WERI-Rb-1 (cell line): ENCODE measurements at regions not wholly inside any gene's neighbourhood (a gene's known extent, or its start where the extent isn't known, plus 50 kb on each side); places are given as distances from the start of the nearest gene placed in this dataset.
"Not testable (repeated sequence)": the region's sequence is repeated elsewhere in the genome, so short reads cannot be mapped to it uniquely, and the experiment has no call there.

ENCODE experiments used
- DNase-seq: peaks from one replicate; pipeline ENCODE4 v3.0.0-alpha.2; 2020
- H3K27ac ChIP-seq: fragments of 250-450 bp; sonication (Bioruptor Pico); 2 replicates; pipeline ENCODE4 v1.5.1; 2020; ENCODE audit warnings: mild to moderate bottlenecking, moderate library complexity
- H3K27me3 ChIP-seq: fragments of 250-450 bp; sonication (Bioruptor Pico); 2 replicates; pipeline ENCODE4 v1.5.1; 2021; ENCODE audit warnings: mild to moderate bottlenecking, low read depth, moderate library complexity; ENCODE audit not compliant: insufficient read depth, severe bottlenecking
- H3K36me3 ChIP-seq: fragments of 250-450 bp; sonication (Bioruptor Pico); 2 replicates; pipeline ENCODE4 v1.5.1; 2020; ENCODE audit warnings: mild to moderate bottlenecking, moderate library complexity
- H3K4me3 ChIP-seq: 2 replicates; pipeline ENCODE4 v1.5.1; 2011; ENCODE audit warnings: low read depth, mild to moderate bottlenecking, control low read depth, low read length
- H3K9me3 ChIP-seq: fragments of 250-450 bp; sonication (Bioruptor Pico); 2 replicates; pipeline ENCODE4 v1.5.1; 2021; ENCODE audit warnings: mild to moderate bottlenecking, moderate library complexity; ENCODE audit not compliant: severe bottlenecking
- CTCF ChIP-seq: IDR thresholded peaks from 2 replicates; pipeline ENCODE4 v1.5.1; 2011; ENCODE audit warnings: low read depth, mild to moderate bottlenecking, control low read depth, inconsistent platforms, low read length

DNA sequence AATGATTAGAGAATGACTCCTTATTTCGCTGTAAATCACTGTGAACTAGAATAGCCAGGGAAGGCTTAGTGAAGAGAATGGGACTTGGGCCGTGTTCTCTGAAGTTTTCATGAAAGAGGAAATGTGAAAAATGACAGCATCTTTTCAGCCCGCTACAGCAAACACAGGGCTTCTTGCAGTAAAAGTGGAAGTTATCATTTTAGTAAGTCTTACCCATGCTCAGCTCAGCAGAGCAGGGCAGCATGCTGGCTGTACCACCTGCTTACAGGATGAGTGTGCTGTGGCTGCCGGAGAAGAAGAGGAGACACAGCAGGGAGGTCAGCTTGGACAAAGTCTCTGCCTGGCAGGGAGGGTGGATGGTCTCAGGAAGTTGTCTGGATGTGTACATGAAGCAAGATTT lies 300.7 kb upstream of the DLGAP1 start:
- no peak for TF ChIP-seq CTCF
- Histone ChIP-seq H3K4me3 (no peak overlapping the region), H3K27me3 (peaks cover 49% of the 10 kb centered on the region), H3K9me3 (no peaks in the 10 kb centered on the region), H3K36me3 (no peaks in the 10 kb centered on the region), H3K27ac (no peak overlapping the region)
- no peak for DNase-seq

DNA sequence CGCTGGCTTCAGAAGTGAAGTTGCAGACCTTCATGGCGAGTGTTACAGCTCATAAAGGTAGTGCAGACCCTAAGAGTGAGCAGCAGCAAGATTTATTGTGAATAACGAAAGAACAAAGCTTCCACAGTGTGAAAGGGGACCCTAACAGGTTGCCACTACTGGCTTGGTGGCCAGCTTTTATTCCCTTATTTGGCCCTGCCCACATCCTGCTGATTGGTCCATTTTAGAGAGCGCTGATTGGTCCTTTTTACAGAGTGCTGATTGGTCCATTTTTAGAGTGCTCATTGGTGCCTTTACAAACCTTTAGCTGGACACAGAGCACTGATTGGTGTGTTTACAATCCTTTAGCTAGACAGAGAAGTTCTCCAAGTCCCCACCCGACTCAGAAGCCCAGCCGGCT lies 298.0 kb upstream of the DLGAP1 start:
- not testable (repeated sequence) for H3K9me3 ChIP-seq, H3K36me3 ChIP-seq, H3K27ac ChIP-seq, DNase-seq, H3K4me3 ChIP-seq
- H3K27me3 ChIP-seq, result peaks cover 56% of the 10 kb centered on the region

GRCh38 chr18:4751523-4751922 lies 296.4 kb upstream of the DLGAP1 start:
- no peak overlapping the region for H3K27ac ChIP-seq
- no peak overlapping the region for H3K4me3 ChIP-seq
- TF ChIP-seq CTCF, result no peak
- peaks cover 47% of the 10 kb centered on the region for H3K27me3 ChIP-seq
- no peaks in the 10 kb centered on the region for H3K9me3 ChIP-seq
- H3K36me3 ChIP-seq, result no peaks in the 10 kb centered on the region
- no peak for DNase-seq

GRCh38 chr18:4750393-4751346 lies 295.6 kb upstream of the DLGAP1 start:
- no peaks in the 10 kb centered on the region for H3K9me3 ChIP-seq
- no peak overlapping the region for H3K27ac ChIP-seq
- DNase-seq, result no peak
- H3K27me3 ChIP-seq, result peaks cover 44% of the 10 kb centered on the region
- no peak overlapping the region for H3K4me3 ChIP-seq
- TF ChIP-seq CTCF, result no peak
- H3K36me3 ChIP-seq, result no peaks in the 10 kb centered on the region

GRCh38 chr18:4748975-4749374 lies 293.9 kb upstream of the DLGAP1 start:
- Histone ChIP-seq H3K27me3 (peaks cover 43% of the 10 kb centered on the region), H3K36me3 (no peaks in the 10 kb centered on the region), H3K9me3 (no peaks in the 10 kb centered on the region), H3K27ac (no peak overlapping the region), H3K4me3 (no peak overlapping the region)
- no peak for TF ChIP-seq CTCF
- no peak for DNase-seq

- no peaks in the 10 kb centered on the region for H3K36me3 ChIP-seq
- no peaks in the 10 kb centered on the region for H3K9me3 ChIP-seq
- H3K27ac ChIP-seq, result no peak overlapping the region
- DNase-seq, result no peak
- H3K27me3 ChIP-seq, result peaks cover 49% of the 10 kb centered on the region
- no peak for TF ChIP-seq CTCF
- H3K4me3 ChIP-seq, result no peak overlapping the region
Observed at GRCh38 chr18:4734903-4735302, 279.8 kb upstream of the DLGAP1 start.
